Stimulated activated CD8-positive, alpha-beta memory T cell treated with anti-CD3 and anti-CD28 coated beads, Interleukin-12 subunit alpha, Interleukin-12 subunit beta, amount 100 ng/mL, for 24 hours (primary cell): ENCODE measurements at regions not wholly inside any gene's neighbourhood (a gene's known extent, or its start where the extent isn't known, plus 50 kb on each side); places are given as distances from the start of the nearest gene placed in this dataset.
"Not testable (repeated sequence)": the region's sequence is repeated elsewhere in the genome, so short reads cannot be mapped to it uniquely, and the experiment has no call there.

Experiments used
- DNase-seq: peaks from one replicate; pipeline ENCODE4 v3.0.0-alpha.2; 2020; ENCODE audit errors: extremely low read depth

DNA sequence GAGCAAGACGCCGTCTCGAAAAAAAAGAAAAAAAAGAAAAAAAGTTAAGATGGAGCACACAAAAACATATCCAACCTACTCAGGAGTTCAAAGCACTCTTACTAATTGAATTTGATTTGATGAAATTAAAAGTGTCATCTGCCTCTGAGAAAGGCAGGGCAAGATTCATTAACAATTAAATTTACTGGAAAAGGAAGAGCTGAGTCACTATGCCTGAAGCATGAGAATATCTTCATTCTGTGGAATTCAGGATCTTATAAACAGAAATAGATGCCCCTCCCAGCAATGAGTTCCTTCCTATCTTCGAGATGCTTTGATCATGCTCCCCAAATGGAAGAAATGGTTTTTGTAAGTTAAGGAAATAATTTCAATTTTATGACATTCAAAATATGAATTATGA, 61.0 kb upstream of the ST3GAL6 start:
- DNase-seq, result no peak

DNA sequence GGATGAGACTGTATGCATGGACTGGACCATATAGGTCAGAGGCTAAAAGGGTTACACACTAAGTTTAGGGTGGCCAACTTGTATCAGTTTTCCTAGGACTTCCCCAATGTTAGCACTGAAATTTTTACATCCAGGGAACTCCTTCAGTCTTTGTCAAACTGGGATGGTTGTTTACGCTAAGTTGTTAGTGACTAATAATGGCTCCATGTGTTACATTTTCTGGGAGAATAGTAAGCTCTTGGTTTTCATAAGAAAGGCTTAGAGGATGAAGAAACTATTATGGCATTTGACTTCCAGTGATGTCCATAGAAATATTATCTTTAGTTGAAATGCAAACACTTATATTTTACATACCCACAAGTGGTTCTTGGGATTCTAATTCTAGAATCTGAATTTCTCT, 57.9 kb upstream of the ST3GAL6 start:
- no peak for DNase-seq

DNA sequence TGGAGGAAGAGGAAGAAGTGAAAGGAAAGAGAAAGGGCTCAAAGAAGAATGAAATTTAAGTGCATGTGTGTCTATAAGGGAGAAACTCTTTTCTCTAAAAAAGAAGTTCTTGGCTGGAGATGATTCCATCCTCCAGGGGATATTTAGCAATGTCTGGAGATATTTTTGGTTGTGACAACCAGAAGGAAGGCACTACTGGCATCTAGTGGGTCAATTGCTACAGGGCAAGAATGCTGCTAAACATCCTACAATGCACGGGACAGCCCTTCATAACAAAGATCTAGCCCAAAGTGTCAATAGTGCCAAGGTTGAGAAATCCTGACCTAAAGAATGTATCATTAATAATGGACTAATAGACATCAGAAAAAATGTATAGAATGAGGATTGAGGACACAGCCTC, 57.4 kb upstream of the ST3GAL6 start:
- no peak for DNase-seq

DNA sequence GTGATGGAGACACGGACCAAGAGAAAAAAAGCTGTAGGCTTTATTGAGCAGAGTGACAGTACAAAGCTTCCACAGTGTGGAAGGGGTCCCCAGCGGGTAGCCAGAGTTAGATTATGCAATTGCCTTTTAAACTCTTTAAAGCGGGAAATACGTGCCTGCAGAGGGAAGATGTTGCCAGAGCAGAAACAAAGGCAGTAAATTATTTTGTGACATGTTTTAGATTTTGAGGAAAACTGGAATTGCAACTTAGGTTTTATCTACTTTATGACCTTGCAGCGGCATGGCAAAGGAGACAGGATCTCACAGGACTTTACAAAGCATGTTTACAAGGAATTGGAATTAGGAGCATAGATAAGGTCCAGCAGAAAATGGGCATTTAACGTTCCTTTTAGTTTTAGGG, 54.5 kb upstream of the ST3GAL6 start:
- not testable (repeated sequence) for DNase-seq

DNA sequence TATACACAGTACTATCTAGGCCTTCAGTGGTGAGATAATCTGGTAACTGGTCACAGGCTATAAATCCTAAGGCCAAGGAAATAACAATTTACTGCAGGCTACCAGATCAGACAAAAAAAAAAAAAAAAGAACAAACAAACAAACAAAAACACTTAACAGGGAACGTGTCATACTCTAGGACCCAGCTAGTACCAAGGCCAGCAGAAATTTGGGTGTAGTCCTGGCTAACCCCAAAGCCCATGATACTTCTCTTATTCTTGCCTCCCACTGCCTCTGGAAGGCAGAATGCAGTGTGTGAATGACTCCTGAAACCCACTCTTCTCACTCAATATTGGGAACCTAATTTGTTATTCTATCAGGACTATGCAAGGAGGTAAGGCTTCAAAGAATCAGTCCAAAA, 53.7 kb upstream of the ST3GAL6 start:
- no peak for DNase-seq

DNA sequence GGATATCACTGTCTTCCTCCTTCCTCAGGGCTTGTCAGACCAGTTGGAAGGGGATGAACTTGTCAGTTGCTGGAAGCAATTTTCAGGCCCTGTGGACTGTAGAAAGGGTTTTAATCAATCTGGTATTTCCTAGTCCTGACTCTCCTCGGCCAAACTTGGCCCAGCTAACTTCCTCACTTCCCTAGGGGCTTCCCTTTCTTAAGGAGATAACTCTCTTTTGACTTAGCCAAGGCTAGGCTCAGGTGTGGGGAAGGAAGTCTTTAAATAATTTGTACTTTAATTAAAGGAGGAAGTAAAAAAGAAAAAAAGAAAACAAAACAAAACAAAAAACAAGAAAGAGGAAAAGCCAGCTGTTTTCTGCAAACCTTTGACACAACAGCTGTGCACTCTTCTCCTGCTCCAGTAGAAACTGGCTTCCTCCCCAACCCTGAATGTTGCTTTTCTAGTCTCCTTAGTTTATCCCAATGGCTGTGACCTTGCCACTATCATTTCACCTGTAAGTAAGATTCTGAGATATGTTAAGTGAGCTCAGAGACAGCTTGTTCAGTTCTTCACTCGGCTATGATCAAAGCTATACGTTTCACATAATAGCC, 53.0 kb upstream of the ST3GAL6 start:
- DNase-seq, result no peak

DNA sequence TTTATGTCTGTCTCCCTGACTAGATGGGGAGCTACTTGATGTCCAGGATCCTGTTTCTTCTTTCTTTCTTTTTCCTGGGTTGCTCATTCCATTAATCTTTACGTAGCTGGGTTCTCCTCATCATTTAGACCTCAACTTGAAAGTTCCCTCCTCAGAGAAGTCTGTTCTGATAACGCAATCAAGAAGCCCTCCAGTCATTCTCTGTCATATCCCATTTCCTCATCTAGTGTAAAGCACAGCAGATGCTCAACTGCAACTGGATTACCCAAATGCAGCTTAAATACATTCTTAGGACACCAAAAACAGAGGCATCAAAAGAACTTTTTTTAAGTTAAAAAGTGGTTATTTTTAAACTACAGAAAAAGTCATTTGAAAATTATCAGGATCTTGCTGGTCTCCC, 51.7 kb upstream of the ST3GAL6 start:
- no peak for DNase-seq

DNA sequence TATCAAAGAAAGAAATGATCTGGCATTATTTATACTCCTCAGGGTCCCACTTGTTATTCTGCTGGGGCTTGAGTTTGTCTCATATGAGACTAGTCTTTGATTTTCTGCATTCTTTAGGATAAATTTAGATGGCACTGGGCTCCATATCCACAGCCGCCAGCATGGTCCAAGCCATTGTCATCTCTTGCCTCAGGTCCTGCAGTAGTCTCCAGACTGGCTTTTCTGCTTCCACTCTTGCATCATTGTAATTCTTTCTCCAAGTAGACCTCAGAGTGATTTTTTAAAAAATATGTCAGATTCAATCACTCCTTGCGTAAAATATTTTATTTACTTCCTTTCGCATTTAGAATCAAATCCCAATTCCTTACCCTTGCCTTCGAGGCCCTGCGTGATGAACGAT, 50.4 kb upstream of the ST3GAL6 start:
- DNase-seq, result no peak

DNA sequence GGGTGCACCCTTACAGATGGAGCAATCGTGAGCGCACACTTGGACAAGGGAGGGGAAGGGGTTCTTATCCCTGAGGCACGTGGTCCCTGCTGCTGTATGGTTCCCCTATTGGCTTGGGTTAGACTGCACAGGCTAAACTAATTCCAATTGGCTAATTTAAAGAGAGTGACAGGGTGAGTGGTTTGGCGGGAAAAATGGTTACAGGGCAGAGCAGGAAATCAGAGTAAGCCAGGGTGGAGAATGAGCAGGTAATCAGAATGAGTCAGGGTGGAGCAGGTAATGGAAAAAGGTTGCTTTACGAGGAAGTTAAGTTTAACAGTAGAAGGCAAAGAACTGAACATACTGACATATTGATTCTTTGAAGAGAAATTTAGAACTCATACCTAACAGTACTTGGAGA, 49.8 kb upstream of the ST3GAL6 start:
- DNase-seq, result not testable (repeated sequence)
